HAP-1 (cell line): ENCODE measurements at regions not wholly inside any gene's neighbourhood (a gene's known extent, or its start where the extent isn't known, plus 50 kb on each side); places are given as distances from the start of the nearest gene placed in this dataset.

ENCODE experiments used
- DNase-seq, 2 experiments: peaks; one replicate each; pipeline ENCODE4 v3.0.0-alpha.2; 2016 to 2020; ENCODE audit warnings: low spot score in 2 of 2
- H3K27me3 ChIP-seq: fragments of 250-450 bp; sonication (Bioruptor Pico); 2 replicates; pipeline ENCODE4 v1.5.1; 2020; ENCODE audit warnings: low read depth, mild to moderate bottlenecking, moderate library complexity
- H3K36me3 ChIP-seq: fragments of 250-450 bp; sonication (Bioruptor Pico); replicated peaks from 2 replicates; pipeline ENCODE4 v1.5.1; 2020; ENCODE audit warnings: mild to moderate bottlenecking
- H3K4me1 ChIP-seq: fragments of 250-450 bp; sonication (Bioruptor Pico); 2 replicates; pipeline ENCODE4 v1.5.1; 2020; ENCODE audit warnings: mild to moderate bottlenecking
- H3K4me3 ChIP-seq: fragments of 250-450 bp; sonication (Bioruptor Pico); 2 replicates; pipeline ENCODE4 v1.5.1; 2020; ENCODE audit warnings: mild to moderate bottlenecking, moderate library complexity
- H3K9me3 ChIP-seq: fragments of 250-450 bp; sonication (Bioruptor Pico); 2 replicates; pipeline ENCODE4 v1.5.1; 2020; ENCODE audit warnings: mild to moderate bottlenecking, moderate library complexity
- in situ Hi-C: fragments of 300-500 bp; cut with MboI; formaldehyde crosslinking; loops from 3 replicates; pipeline ENCODE4 v1.14.3; 2020; ENCODE audit warnings: low sequenced_read_pairs, inconsistent platforms, mixed read lengths

DNA sequence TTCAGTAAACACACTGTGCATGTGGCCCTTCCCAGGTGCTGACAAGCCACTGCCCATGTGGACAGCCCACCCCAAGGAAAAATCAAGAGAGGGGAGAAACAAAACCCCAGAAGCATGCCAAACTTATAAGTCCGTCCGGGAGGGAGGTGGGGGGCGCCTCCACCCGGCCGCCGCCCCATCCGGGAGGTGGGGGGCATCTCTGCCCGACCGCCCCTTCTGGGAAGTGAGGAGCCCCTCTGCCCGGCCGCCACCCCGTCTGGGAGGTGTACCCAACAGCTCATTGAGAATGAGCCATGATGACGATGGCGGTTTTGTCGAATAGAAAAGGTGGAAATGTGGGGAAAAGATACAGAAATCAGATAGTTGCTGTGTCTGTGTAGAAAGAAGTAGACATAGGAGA, 53.8 kb upstream of the C2CD4B start:
- Histone ChIP-seq H3K4me1 (no peaks in the 10 kb centered on the region), H3K4me3 (no peak overlapping the region), H3K27me3 (no peaks in the 10 kb centered on the region; the same call in none of the 2 replicates), H3K9me3 (peaks cover 6% of the 10 kb centered on the region; the same call in 1 of the 2 replicates), H3K36me3 (no peaks in the 10 kb centered on the region)
- in situ Hi-C loops, result no loop called here
- no peak for DNase-seq

DNA sequence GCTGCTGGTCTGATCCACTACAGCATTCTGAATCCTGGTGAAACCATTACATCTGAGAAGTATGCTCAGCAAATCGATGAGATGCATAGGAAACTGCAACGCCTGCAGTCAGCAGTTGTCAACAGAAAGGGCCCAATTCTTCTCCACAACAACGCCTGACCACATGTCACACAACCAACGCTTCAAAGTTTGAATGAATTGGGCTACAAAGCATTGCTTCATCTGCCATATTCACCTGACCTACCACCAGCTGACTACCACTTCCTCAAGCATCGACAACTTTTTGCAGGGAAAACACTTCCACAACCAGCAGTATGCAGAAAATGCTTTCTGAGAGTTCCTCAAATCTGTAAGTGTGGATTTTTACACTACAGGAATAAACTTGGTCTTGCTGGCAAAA, 54.7 kb upstream of the C2CD4B start:
- in situ Hi-C loops, result no loop called here

DNA sequence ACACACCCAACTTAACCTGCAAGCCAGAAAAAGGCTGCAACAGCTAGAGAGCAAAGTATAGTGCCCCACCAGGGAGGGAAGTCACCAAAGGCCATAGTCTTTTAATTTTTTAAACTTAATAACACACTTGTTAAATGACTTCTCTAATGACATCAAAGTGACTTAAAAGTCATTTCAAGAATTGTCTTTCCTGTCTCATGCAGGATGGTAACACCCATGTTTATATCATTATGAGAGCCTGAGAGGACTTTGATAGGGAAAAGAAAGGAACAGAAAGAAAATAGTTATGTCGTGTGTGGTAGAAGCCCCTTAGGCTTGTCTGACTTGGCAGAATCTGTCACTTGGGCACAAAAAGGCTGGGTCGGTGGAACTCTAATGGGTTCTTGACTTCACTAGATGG, 57.9 kb upstream of the C2CD4B start:
- in situ Hi-C loops, result no loop called here
- Histone ChIP-seq H3K9me3 (no peaks in the 10 kb centered on the region), H3K36me3 (no peaks in the 10 kb centered on the region), H3K27me3 (no peaks in the 10 kb centered on the region), H3K4me3 (no peak overlapping the region), H3K4me1 (no peaks in the 10 kb centered on the region)
- DNase-seq, result no peak

More for the DNA sequence above, 54.7 kb upstream of the C2CD4B start:
- Histone ChIP-seq H3K4me1 (no peaks in the 10 kb centered on the region), H3K27me3 (no peaks in the 10 kb centered on the region; the same call in 1 of the 2 replicates), H3K36me3 (no peaks in the 10 kb centered on the region), H3K4me3 (no peak overlapping the region), H3K9me3 (peaks cover 6% of the 10 kb centered on the region; the same call in 1 of the 2 replicates)
- DNase-seq, result no peak

DNA sequence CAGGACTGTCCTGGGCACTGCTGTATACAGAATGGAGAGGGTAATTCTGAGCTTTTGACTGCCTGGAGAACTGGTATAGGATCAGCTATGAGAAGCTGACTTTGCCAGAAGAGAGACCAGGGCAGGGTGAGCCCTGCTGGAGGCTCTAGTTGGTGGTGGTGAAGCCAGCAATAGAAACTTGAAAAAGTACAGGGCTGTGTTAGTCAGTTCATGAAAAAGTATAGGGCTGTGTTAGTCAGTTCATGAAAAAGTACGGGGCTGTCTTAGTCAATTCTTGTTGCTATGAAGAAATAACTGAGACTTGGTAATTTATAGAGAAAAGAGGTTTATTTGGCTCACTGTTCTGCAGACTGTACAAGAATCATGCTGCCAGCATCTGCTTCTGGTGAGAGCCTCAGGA, 63.5 kb upstream of the C2CD4B start:
- Histone ChIP-seq H3K4me1 (no peaks in the 10 kb centered on the region), H3K4me3 (no peak overlapping the region), H3K27me3 (0 out of 2 replicates have a peak, but pooled peaks cover 4% of the 10 kb centered on the region), H3K36me3 (no peaks in the 10 kb centered on the region), H3K9me3 (no peaks in the 10 kb centered on the region)
- DNase-seq, result no peak
- in situ Hi-C loops, result no loop called here

DNA sequence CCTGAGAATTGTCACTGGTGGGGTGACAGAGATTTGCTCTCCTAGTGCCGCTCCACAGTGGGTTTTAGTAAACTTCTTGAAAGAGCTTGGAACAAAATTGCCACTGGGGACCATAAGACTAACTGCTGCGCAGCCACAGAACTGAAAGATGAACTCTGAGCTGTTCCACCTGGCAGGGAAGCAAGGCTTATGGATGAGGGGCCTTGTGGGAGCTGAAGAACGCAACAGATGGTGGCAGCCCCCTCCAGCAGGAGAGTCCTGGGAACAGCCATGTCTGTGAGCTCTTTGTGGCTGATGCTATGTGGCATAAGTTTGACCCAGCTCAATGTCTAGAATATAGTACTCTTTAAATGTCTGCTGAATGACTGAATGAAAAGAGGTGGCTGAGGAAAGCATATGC, 66.8 kb upstream of the C2CD4B start:
- Histone ChIP-seq H3K36me3 (no peaks in the 10 kb centered on the region), H3K4me1 (no peaks in the 10 kb centered on the region), H3K27me3 (0 out of 2 replicates have a peak, but pooled peaks cover 4% of the 10 kb centered on the region), H3K4me3 (no peak overlapping the region), H3K9me3 (no peaks in the 10 kb centered on the region)
- in situ Hi-C loops, result no loop called here
- no peak for DNase-seq

DNA sequence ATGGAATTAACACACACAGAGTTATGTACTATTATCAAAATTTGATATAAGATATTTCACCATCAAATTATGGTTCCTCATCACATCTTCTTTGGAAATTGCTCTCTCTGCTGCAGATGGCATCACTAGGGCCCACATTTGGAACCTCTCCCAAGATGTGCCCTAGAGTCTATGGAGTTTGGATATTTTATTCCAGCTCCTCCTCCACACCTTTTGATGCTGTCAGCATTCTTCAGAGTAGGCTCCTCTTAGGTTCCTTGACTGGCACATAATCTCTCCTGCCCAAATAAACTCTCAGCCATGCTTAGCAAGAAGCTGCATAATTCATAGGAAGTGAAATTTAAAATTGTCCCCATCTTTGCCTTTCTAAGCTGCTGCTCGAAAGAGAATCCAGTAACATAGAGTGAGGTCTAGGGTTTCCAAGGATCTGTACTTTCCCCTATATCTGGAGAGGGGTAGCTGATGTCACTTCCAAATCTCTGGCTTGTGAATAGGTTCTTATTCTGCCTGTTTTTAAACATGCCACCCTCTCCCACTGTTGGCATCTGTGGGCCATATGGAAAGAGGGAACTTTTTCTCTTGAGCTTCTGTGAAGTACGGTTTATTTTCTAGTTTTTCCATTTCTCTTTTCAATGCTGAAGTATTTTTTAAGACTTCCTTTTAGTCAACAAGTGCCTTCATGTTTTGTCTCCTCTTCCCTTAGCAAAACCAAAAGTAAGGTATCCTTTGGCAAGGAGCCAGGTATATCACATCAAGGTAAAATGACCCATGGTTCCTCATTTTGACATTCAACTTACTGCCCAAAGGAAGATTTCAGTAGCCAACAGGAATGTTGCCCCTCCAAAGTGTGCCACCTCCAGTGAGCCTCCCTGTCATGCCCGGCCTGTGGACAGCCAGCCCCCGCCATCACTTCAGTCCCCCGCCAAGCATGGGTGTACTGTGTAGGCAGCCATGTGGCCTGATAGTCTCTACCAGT, 75.3 kb upstream of the C2CD4B start:
- Histone ChIP-seq H3K4me1 (no peaks in the 10 kb centered on the region), H3K9me3 (0 out of 2 replicates have a peak, but pooled peaks cover 3% of the 10 kb centered on the region), H3K27me3 (peaks cover 3% of the 10 kb centered on the region; the same call in 1 of the 2 replicates), H3K36me3 (no peaks in the 10 kb centered on the region), H3K4me3 (no peak overlapping the region)
- DNase-seq, result peak in 1 of 2 experiments; percentile 2
- in situ Hi-C loops, result no loop called here

DNA sequence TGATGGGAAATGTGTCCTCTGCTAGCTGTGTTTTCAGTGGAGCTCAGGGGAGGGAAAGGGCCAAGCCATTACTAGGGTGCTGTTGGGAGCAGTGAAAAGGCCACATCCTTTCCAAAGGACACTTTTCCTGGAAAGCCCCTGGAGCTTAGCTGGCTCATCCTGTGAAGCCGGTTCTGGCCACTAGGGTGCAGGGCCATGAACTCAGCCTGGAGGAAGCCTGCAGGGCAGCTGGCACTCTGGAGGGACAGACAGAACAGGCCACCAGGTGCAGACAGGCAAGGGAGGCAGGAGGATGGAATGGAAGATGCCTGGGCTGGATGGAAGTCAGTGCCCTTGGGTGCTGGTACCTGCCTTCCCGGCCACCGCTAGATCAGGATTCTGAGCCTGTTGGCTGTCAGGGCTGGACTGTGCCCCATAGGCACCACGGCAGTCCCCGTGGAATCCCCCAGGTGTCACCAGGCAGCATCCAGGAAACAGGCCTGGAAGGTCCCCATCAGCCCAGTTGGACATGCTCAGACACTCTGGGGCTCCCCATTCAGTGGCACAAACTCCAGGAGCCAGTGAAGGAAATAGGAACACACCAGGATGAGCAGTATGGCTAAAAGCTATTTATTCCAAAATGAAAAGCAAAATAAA, 76.2 kb upstream of the C2CD4B start:
- Histone ChIP-seq H3K4me1 (no peaks in the 10 kb centered on the region), H3K9me3 (0 out of 2 replicates have a peak, but pooled peaks cover 3% of the 10 kb centered on the region), H3K27me3 (peaks cover 3% of the 10 kb centered on the region; the same call in 1 of the 2 replicates), H3K4me3 (no peak overlapping the region), H3K36me3 (no peaks in the 10 kb centered on the region)
- in situ Hi-C loops, result no loop called here
- peak in 1 of 2 experiments; percentile 74 for DNase-seq

DNA sequence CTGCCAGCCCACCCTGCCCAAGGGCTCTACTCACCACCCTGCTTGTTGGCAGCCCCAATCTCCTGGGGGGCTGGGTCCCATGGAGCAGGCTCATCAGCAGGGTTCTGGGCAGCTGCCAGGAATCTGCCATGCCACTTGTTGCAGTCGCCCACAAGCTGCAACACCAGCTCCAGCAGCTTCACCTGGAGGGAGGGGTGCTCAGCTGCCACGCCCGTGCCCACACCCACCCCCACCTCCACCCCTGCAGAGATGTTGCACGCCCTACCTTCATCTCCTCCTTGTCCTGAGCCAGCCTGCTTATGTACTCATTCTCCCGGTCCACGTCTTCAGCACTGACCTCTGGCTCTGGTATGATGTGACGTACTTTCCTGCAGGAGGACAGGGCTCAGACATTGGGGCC, 77.9 kb upstream of the C2CD4B start:
- no peaks in the 10 kb centered on the region for H3K4me1 ChIP-seq
- DNase-seq, result no peak
- peaks cover 3% of the 10 kb centered on the region; the same call in 1 of the 2 replicates for H3K27me3 ChIP-seq
- in situ Hi-C loops, result no loop called here
- H3K9me3 ChIP-seq, result 0 out of 2 replicates have a peak, but pooled peaks cover under 1% of the 10 kb centered on the region
- no peak overlapping the region for H3K4me3 ChIP-seq
- H3K36me3 ChIP-seq, result no peaks in the 10 kb centered on the region

DNA sequence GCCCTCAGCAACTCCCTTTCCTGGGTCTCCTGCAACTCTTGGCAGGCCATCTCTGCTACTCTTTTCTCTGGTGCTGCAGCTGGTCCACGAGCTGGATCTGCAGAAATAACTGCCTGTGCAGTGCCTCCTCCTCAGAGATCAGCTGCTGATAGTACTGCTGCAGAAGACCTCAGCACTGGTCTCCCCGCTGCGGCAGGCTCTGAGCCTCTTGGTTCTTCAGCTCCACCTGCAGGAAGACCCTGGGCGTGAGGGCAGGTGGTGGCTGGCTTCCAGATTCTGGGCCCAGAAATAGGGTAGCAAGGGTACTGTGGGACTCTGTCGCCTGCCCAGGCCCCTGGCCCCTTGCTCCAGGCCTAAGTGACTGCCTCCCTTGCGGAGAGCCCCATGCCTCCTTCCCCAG, 79.7 kb upstream of the C2CD4B start:
- in situ Hi-C loops, result no loop called here
- Histone ChIP-seq H3K4me1 (no peaks in the 10 kb centered on the region), H3K27me3 (no peaks in the 10 kb centered on the region), H3K9me3 (no peaks in the 10 kb centered on the region), H3K36me3 (no peaks in the 10 kb centered on the region), H3K4me3 (no peak overlapping the region)
- DNase-seq, result no peak

DNA sequence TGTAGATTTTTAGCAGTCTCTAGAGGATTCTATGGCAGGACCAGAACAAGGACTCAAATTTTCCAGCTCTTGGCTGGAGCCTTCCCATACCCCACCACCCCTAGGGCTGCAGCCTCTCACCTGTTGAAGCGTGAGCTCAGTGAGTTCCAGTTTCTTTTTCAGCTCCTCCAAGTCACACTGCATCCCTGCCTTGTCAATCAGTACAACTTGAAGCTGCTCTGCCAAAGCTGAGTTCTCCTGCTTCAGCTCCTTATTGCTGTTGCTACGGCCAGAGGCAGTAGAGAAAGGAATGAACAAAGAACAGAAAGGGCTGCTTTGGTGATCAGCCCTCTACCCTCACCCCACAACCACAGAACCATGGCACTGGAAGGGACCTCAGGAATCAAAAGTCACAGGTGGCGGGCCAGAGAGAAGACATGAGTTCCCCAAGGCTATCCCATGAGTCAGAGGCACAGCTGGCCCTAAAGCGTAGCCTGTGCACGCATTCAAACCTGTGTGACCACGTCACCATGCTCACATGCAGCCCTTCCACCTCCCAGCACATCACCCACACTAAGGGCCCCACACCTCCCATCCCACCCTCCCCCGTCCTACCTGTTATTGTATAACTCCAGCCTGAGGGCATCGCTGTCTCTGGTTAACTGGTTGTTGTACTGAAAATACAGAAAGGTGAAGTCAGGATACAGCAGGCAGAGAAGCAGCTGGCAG, 83.3 kb upstream of the C2CD4B start:
- in situ Hi-C loops, result no loop called here
- H3K4me3 ChIP-seq, result no peak overlapping the region
- no peaks in the 10 kb centered on the region for H3K36me3 ChIP-seq
- no peaks in the 10 kb centered on the region for H3K27me3 ChIP-seq
- no peaks in the 10 kb centered on the region for H3K4me1 ChIP-seq
- H3K9me3 ChIP-seq, result no peaks in the 10 kb centered on the region
- DNase-seq, result no peak

DNA sequence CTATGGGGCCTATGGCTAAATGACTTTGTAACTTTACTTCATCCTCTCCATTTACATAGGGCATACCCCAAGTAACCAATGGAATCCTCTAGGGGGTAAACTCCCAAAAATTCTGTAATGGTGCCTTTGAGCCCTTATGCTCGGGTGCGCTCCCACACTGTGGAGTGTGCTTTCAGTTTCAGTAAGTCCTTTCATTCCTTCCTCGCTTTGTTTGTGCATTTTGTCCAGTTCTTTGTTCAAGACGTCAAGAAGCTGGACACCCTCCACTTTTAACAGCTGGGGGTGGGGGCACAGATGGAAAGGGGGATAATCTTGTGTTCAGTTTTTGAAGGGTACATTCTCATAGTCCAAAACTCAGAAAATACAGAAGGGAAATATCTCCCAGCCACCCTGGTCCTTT, 84.4 kb upstream of the C2CD4B start:
- no peaks in the 10 kb centered on the region for H3K9me3 ChIP-seq
- no peaks in the 10 kb centered on the region for H3K36me3 ChIP-seq
- H3K4me3 ChIP-seq, result no peak overlapping the region
- H3K4me1 ChIP-seq, result no peaks in the 10 kb centered on the region
- no peak for DNase-seq
- in situ Hi-C loops, result no loop called here
- no peaks in the 10 kb centered on the region; the same call in 1 of the 2 replicates for H3K27me3 ChIP-seq

DNA sequence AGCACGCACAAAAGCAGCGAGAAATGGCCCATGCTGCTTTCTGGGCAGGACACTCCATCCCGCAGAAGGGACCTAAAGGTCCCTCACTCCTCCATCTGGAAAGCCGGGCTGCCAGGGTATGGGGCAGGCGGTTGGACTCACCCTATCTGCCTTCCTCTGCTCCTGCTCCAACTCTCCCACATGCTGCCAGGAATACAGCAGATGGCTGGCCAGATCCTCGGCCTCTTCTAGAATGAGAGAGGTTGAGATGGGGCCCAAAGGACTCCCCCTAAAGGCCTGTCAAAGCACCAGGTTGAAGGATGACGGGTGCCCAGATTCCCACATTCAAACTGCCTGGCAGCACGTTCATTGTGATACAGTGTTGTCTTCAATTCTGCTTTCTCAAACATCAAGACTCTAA, 85.1 kb upstream of the C2CD4B start:
- H3K4me3 ChIP-seq, result no peak overlapping the region
- H3K36me3 ChIP-seq, result no peaks in the 10 kb centered on the region
- H3K4me1 ChIP-seq, result no peaks in the 10 kb centered on the region
- DNase-seq, result no peak
- no peaks in the 10 kb centered on the region; the same call in 1 of the 2 replicates for H3K27me3 ChIP-seq
- in situ Hi-C loops, result no loop called here
- no peaks in the 10 kb centered on the region for H3K9me3 ChIP-seq

DNA sequence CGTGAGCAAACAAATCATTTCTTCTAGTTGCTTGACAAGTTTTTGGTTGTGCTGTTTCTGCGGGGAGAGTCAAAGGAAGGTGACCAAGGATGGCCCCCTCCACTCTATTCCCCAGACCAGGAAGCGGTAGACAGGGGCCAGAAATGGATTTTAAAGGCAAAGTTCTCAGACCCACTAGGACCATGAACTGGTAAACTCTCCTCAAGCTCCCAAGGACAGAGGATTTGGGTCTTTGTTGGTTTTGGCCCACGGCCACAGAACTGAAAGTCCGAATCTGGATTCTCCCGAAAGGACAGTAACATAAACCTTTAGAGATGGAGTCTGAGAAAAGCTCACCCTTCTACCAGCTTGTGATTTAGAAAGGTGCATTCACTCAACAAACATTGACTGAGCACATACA, 85.9 kb upstream of the C2CD4B start:
- Histone ChIP-seq H3K4me3 (no peak overlapping the region), H3K36me3 (no peaks in the 10 kb centered on the region), H3K9me3 (no peaks in the 10 kb centered on the region), H3K27me3 (no peaks in the 10 kb centered on the region; the same call in 1 of the 2 replicates), H3K4me1 (no peaks in the 10 kb centered on the region)
- in situ Hi-C loops, result no loop called here
- DNase-seq, result no peak
